T-helper 1 cell (primary cell): ENCODE measurements at regions not wholly inside any gene's neighbourhood (a gene's known extent, or its start where the extent isn't known, plus 50 kb on each side); places are given as distances from the start of the nearest gene placed in this dataset.

Experiments used
- DNase-seq, 5 donors: peaks; one replicate each; pipeline ENCODE4 v3.0.0-alpha.2; 2012 to 2020

GRCh38 chr4:24417206-24417605, 167.1 kb downstream of the DHX15 start:
- DNase-seq = no peak

- no peak for DNase-seq
Observed at GRCh38 chr4:24416293-24416692, 168.1 kb downstream of the DHX15 start.

GRCh38 chr4:24413311-24413784, 171.0 kb downstream of the DHX15 start:
- no peak for DNase-seq

GRCh38 chr4:24411806-24412205, 172.5 kb downstream of the DHX15 start:
- no peak for DNase-seq

GRCh38 chr4:24411299-24411698, 173.1 kb downstream of the DHX15 start:
- DNase-seq = no peak

GRCh38 chr4:24408640-24409039, 175.7 kb downstream of the DHX15 start:
- no peak for DNase-seq

- no peak for DNase-seq
Observed at GRCh38 chr4:24405926-24406325, 178.4 kb downstream of the DHX15 start.

- DNase-seq = no peak
Observed at GRCh38 chr4:24405341-24405740, 179.0 kb downstream of the DHX15 start.

GRCh38 chr4:24404281-24404680, 180.1 kb downstream of the DHX15 start:
- DNase-seq = no peak

- no peak for DNase-seq
Observed at GRCh38 chr4:24403265-24403664, 181.1 kb downstream of the DHX15 start.

GRCh38 chr4:24400537-24400936, 183.8 kb downstream of the DHX15 start:
- DNase-seq = no peak

- no peak for DNase-seq
Observed at GRCh38 chr4:24396988-24397387, 187.4 kb downstream of the DHX15 start.

GRCh38 chr4:24395937-24396336, 188.4 kb downstream of the DHX15 start:
- DNase-seq = no peak

- DNase-seq = no peak
Observed at GRCh38 chr4:24394041-24394440, 190.3 kb downstream of the DHX15 start.

- DNase-seq = no peak
Observed at GRCh38 chr4:24392613-24393012, 191.7 kb downstream of the DHX15 start.

GRCh38 chr4:24382381-24382780, 202.0 kb downstream of the DHX15 start:
- DNase-seq = no peak

GRCh38 chr4:24380957-24381665, 203.2 kb downstream of the DHX15 start:
- DNase-seq = no peak

GRCh38 chr4:24373704-24374103, 210.7 kb downstream of the DHX15 start:
- DNase-seq = no peak

- DNase-seq = no peak
Observed at GRCh38 chr4:24372881-24373280, 211.5 kb downstream of the DHX15 start.

- DNase-seq = no peak
Observed at GRCh38 chr4:24372341-24372740, 212.0 kb downstream of the DHX15 start.

GRCh38 chr4:24370421-24370820, 213.9 kb downstream of the DHX15 start:
- no peak for DNase-seq

GRCh38 chr4:24369507-24370029, 214.8 kb downstream of the DHX15 start:
- DNase-seq = no peak

GRCh38 chr4:24368801-24369200, 215.6 kb downstream of the DHX15 start:
- DNase-seq = no peak

- no peak for DNase-seq
Observed at GRCh38 chr4:24364852-24365251, 219.5 kb downstream of the DHX15 start.

GRCh38 chr4:24364249-24364648, 220.1 kb downstream of the DHX15 start:
- DNase-seq = no peak
